GM12872 (cell line): ENCODE measurements at regions not wholly inside any gene's neighbourhood (a gene's known extent, or its start where the extent isn't known, plus 50 kb on each side); places are given as distances from the start of the nearest gene placed in this dataset.

Experiments used
- TF ChIP-seq, protein P1 (sequence below): IDR thresholded peaks from 3 replicates; pipeline ENCODE4 v1.5.1; 2011; ENCODE audit warnings: low read depth, mild to moderate bottlenecking, low read length, moderate library complexity; ENCODE audit not compliant: insufficient read depth

DNA sequence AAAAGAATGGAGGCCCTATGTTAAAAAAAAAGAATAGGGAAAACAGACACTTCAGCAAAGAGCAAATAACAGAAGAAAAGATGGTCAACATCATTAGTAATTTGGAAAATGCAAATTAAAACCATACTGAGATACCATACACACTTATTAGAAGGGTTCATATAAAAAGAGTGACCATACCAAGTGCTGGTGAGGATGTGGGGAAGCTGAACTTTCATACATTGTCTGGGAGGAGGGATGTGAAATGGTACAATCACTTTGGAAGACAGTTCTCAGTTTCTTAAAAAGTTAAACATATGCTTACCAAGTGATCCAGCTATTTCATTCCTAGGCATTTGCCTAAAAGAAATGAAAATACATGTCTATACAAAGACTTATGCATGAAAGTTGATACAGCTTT, 194.4 kb downstream of the CXCL12 start:
- TF ChIP-seq, protein P1, sequence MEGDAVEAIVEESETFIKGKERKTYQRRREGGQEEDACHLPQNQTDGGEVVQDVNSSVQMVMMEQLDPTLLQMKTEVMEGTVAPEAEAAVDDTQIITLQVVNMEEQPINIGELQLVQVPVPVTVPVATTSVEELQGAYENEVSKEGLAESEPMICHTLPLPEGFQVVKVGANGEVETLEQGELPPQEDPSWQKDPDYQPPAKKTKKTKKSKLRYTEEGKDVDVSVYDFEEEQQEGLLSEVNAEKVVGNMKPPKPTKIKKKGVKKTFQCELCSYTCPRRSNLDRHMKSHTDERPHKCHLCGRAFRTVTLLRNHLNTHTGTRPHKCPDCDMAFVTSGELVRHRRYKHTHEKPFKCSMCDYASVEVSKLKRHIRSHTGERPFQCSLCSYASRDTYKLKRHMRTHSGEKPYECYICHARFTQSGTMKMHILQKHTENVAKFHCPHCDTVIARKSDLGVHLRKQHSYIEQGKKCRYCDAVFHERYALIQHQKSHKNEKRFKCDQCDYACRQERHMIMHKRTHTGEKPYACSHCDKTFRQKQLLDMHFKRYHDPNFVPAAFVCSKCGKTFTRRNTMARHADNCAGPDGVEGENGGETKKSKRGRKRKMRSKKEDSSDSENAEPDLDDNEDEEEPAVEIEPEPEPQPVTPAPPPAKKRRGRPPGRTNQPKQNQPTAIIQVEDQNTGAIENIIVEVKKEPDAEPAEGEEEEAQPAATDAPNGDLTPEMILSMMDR: no peak

DNA sequence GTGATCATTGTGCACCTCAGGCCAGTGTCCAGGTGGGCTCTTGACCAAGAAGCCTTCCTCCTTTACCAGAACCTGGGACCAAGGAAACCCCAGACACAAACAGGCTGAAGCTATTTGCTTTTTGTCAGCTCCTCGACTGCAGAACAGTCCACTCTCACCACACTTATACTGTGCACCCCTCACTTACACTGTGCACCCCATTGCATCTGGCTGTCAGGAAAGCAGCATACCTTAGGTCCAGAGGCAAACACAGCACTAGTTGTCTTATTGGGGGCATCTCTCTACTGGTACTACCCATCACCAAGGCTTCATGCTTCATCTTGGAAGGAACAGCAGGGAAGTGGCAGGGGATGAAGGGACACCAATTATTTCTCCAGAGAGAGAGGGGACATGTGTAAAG, 198.1 kb downstream of the CXCL12 start:
- TF ChIP-seq, protein P1: no peak

DNA sequence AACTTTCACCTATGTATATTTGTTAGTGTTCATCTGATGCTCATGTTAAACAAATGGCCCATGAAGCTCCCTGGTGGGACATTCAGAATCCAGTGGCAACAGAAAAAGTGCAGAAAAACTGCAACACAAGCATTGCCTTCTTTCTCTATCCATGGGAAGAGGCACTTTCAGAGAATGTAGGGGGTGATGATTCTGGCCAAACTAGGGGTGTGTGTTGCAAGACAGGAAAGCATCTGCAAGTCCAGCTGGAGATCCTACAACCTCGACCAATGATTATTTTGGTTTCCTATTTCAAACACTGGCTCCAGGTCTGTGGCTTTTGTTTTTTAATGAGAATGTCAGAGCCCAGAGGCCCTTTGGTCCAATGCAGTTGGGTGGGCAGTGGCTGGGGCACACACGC, 198.7 kb downstream of the CXCL12 start:
- TF ChIP-seq, protein P1: no peak

DNA sequence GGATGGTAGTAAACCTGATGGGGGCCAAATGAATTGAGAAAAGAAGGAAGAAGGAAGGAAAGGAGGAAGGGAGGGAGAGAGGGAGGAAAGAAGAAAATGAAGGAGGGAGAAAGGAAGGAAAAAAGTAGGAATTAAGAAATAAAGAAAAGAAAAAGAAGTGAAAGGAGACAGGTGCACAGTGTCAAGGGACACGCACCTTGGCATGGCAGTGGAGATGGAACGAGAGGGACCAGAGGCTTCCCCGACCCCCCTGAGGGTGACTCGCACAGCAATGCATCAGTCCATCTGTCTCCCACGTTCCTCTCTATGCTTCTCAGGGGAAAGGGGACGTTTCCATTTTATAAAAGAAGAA, 199.6 kb downstream of the CXCL12 start:
- TF ChIP-seq, protein P1: no peak

DNA sequence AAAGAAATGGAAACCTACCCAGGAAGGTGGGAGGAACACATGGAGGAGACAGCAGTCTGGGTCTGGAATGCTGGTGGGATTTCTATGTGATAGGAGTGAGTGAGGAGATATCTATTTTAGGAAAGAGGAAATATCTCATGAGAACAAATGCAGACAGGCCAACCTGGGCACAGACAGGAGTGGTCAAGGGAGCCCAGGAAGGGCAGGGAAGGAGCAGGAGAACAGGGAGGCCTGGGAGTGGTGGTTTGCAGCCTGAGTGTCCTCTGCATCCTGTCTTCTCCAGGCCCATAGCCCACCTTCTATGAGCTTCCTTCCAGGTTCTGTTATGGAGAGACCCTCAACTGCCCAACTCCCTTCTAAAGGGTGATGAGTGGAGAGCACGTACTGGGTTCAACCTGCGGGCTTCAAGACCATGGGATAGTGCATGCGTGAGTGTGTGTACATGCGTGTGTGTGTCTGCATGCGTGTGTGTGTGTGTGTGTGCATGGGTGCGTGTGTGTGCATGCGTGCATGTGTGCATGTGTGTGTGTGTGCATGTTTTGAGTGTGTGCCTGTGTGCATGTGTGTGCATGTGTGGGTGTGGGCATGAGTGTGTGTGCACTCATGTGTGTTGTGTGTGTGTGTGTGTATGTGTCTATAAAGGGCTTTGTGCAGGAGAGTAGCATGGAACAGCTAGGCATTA, 200.1 kb downstream of the CXCL12 start:
- TF ChIP-seq, protein P1: no peak

DNA sequence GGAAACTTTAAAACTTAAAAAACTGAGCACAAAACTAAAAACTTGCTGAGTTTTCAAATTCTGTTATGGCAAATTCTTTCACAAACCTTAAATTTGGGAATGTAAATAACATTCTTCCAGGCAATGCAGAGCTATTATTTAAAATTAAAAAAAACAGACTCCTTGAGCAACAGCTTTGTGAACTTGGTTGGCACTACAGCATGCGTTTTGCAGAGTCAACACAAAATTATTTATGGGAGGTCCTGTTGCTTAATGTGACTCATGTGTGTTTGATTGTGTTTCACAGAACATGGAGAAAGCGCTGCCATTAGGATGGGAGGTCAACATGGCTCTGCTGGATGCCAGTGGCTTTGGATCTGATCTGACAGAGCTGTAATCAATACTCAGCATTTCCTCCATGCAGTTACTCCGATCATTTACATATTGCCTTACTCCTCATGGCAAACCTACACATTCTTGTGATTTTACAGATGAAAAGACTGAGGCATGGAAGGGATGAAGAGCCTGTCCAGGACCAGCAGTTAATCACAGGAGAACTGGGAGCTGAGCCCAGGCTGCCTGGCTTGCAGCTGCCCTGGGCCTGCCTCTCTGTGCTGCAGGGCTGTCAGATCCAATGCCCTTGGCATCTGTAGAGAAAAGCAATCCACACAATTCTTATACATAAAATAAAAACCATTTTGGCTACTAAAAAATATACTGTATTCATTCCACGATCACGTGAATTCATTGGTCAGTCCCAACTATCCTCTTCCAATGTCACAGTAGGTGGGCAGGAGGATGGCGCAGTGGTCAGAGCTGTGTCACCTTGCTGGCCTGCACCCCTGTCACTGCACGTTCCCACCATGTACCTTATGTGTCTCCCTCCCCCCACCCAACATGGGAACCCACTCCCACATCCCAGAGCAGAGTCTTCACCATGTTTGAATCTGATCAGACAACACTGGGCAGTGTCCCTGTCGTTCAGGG, 200.9 kb downstream of the CXCL12 start:
- TF ChIP-seq, protein P1: no peak

DNA sequence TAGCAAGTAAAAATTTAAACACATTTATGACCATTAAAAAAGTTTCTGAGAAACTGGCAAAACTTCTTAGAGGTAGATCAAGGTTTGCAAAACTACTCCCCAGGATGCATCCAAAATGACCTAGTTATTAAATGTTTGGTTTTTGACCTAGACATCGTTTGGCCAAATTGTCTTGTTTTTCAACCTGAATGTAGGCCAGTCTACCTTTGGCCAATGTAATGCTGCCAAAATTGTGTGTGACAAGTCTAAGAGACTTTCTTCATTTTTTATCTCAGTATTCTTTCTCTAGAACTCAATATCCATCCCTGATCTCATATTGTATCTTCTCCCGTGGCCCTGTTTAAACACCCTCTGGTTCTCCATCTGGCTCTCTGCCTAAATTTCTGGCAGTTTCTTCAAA, 202.0 kb downstream of the CXCL12 start:
- TF ChIP-seq, protein P1: no peak
